ENCODE measurements at regions not wholly inside any gene's neighbourhood (a gene's known extent, or its start where the extent isn't known, plus 50 kb on each side); places are given as distances from the start of the nearest gene placed in this dataset.
"Not testable (repeated sequence)": the region's sequence is repeated elsewhere in the genome, so short reads cannot be mapped to it uniquely, and the experiment has no call there.

- Mint-ChIP-seq H3K4me1 (no peaks in the 10 kb centered on the region), H3K36me3 (no peaks in the 10 kb centered on the region), H3K9me3 (peaks cover 0 to 26% (median 7%) of the 10 kb centered on the region in 9 donors), H3K4me3 (no peak overlapping the region), H3K27ac (no peak overlapping the region), H3K27me3 (no peaks in the 10 kb centered on the region)
- ATAC-seq, result no peak
- DNase-seq, result no peak
- POLR2A ChIA-PET, result no interaction called here
These were observed 945.2 kb upstream of the C9orf72 start for GRCh38 chr9:28518439-28518838.

DNA sequence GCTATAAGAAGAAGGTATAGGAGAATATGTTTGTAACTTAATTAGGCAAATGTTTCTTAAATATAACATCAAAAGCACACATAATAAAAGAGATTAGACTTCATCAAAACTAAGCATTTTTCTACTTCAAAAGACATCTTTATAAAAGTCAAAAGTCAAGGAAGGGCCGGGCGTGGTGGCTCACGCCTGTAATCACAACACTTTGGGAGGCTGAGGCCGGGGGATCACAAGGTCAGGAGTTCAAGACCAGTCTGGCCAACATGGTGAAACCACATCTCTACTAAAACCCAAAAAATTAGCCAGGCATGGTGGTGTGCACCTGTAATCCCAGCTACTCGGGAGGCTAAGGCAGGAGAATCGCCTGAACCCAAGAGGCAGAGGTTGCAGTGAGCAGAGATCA lies 951.0 kb upstream of the C9orf72 start:
- POLR2A ChIA-PET, ATAC-seq, H3K27me3 Mint-ChIP-seq, H3K4me3 Mint-ChIP-seq, H3K4me1 Mint-ChIP-seq, H3K36me3 Mint-ChIP-seq, H3K27ac Mint-ChIP-seq, DNase-seq: not testable (repeated sequence)
- H3K9me3 Mint-ChIP-seq, result peaks cover 0 to 18% (median 5%) of the 10 kb centered on the region in 9 donors

GRCh38 chr9:28528049-28528448 lies 954.8 kb upstream of the C9orf72 start:
- DNase-seq, result no peak
- Mint-ChIP-seq H3K4me3 (no peak overlapping the region), H3K36me3 (no peaks in the 10 kb centered on the region), H3K27ac (no peak overlapping the region), H3K9me3 (peaks cover 0 to 9% (median 5%) of the 10 kb centered on the region in 9 donors), H3K27me3 (no peaks in the 10 kb centered on the region), H3K4me1 (no peaks in the 10 kb centered on the region)
- ATAC-seq, result no peak
- POLR2A ChIA-PET, result no interaction called here

DNA sequence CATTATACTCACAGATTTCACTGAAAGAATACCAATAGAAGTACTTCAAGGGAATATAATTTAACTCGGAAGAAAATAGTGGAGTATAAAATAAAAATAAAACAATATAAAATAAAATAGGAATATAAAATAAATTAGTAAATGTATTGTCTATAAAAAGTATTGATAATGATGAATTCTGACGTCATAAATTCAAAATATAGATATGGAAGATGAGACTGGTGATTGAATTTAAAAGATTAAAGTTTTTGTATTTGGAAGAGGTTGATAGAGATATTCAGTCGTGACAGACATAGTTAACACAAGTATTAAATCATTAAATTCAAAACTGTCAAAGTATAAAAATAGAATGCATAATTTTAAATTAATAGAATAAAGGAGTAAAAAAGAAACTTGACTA lies 964.9 kb upstream of the C9orf72 start:
- Mint-ChIP-seq H3K4me1 (no peaks in the 10 kb centered on the region), H3K4me3 (no peak overlapping the region), H3K9me3 (peaks cover 0 to 10% (median 3%) of the 10 kb centered on the region in 9 donors), H3K27me3 (no peaks in the 10 kb centered on the region), H3K36me3 (no peaks in the 10 kb centered on the region), H3K27ac (no peak overlapping the region)
- no peak for ATAC-seq
- POLR2A ChIA-PET, result no interaction called here
- DNase-seq, result no peak

- Mint-ChIP-seq H3K36me3 (no peaks in the 10 kb centered on the region), H3K4me1 (no peaks in the 10 kb centered on the region), H3K27ac (no peak overlapping the region), H3K27me3 (no peaks in the 10 kb centered on the region), H3K9me3 (peaks cover 0 to 10% (median 3%) of the 10 kb centered on the region in 9 donors), H3K4me3 (no peak overlapping the region)
- DNase-seq (no peak), ATAC-seq (no peak)
- POLR2A ChIA-PET, result no interaction called here
These were observed 966.3 kb upstream of the C9orf72 start for GRCh38 chr9:28539434-28540070.

DNA sequence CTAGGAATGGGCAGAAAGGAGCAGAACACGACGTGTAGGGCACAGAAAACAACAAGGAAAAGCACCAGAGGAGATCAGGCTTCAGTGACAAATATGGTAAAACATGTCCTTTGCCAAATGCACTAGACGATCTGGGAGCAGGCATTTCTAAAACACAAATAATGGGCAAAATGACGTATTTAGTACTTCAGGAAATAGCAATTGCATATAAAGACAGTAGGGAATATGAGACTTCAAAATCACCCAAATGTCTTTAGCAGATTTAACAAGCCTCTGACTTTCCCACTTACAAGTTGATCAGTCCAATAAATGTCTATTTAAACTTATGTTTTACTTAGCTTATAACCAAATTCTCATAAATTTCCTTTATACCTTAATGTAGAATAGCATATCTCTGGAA lies 969.6 kb upstream of the C9orf72 start:
- H3K27me3 Mint-ChIP-seq, result no peaks in the 10 kb centered on the region
- DNase-seq (no peak), ATAC-seq (no peak)
- no peak overlapping the region for H3K4me3 Mint-ChIP-seq
- POLR2A ChIA-PET, result no interaction called here
- H3K9me3 Mint-ChIP-seq, result peaks cover 0 to 20% (median 4%) of the 10 kb centered on the region in 9 donors
- H3K27ac Mint-ChIP-seq, result no peak overlapping the region
- H3K36me3 Mint-ChIP-seq, result no peaks in the 10 kb centered on the region
- H3K4me1 Mint-ChIP-seq, result no peaks in the 10 kb centered on the region

GRCh38 chr9:28547527-28547926 lies 974.2 kb upstream of the C9orf72 start:
- no peak overlapping the region for H3K27ac Mint-ChIP-seq
- no peaks in the 10 kb centered on the region for H3K27me3 Mint-ChIP-seq
- POLR2A ChIA-PET, result no interaction called here
- DNase-seq (no peak), ATAC-seq (no peak)
- H3K4me1 Mint-ChIP-seq, result no peaks in the 10 kb centered on the region
- H3K9me3 Mint-ChIP-seq, result peaks cover 2 to 30% (median 10%) of the 10 kb centered on the region in 9 donors
- H3K4me3 Mint-ChIP-seq, result no peak overlapping the region
- no peaks in the 10 kb centered on the region for H3K36me3 Mint-ChIP-seq

GRCh38 chr9:28563291-28563934 lies 990.1 kb upstream of the C9orf72 start:
- H3K27ac Mint-ChIP-seq, result no peak overlapping the region
- POLR2A ChIA-PET, result no interaction called here
- H3K9me3 Mint-ChIP-seq, result peaks cover under 1 to 14% (median 6%) of the 10 kb centered on the region in 9 donors
- DNase-seq (no peak), ATAC-seq (no peak)
- H3K27me3 Mint-ChIP-seq, result no peaks in the 10 kb centered on the region
- H3K4me3 Mint-ChIP-seq, result no peak overlapping the region
- no peaks in the 10 kb centered on the region for H3K4me1 Mint-ChIP-seq
- H3K36me3 Mint-ChIP-seq, result no peaks in the 10 kb centered on the region

- POLR2A ChIA-PET, result no interaction called here
- no peak for ATAC-seq
- Mint-ChIP-seq H3K9me3 (peaks cover 0 to 15% (median 9%) of the 10 kb centered on the region in 9 donors), H3K27ac (no peak overlapping the region), H3K4me3 (no peak overlapping the region), H3K27me3 (no peaks in the 10 kb centered on the region), H3K36me3 (no peaks in the 10 kb centered on the region), H3K4me1 (no peaks in the 10 kb centered on the region)
- no peak for DNase-seq
These were observed 1010.6 kb upstream of the C9orf72 start for GRCh38 chr9:28583832-28584231.

DNA sequence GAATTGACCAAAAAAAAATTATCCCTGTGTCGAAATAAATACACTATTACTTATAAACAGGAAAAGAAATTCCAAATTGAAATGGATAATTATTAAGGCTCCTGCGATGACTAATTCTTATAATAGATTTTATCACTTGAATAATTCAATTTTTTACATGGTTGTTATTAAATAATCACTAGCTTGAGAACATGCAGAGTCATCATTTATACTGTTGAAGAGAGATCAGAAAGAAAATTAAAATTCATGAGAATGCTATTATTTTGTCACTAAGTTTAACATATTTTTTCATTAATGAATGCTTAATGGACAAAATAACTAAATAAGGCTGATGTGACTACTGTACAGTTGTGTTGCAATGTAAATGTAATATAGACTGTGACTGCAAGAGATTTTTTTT lies 1011.3 kb upstream of the C9orf72 start:
- H3K27ac Mint-ChIP-seq, result no peak overlapping the region
- no peaks in the 10 kb centered on the region for H3K27me3 Mint-ChIP-seq
- DNase-seq, result no peak
- H3K36me3 Mint-ChIP-seq, result no peaks in the 10 kb centered on the region
- no peaks in the 10 kb centered on the region for H3K4me1 Mint-ChIP-seq
- H3K9me3 Mint-ChIP-seq, result peaks cover 0 to 15% (median 10%) of the 10 kb centered on the region in 9 donors
- POLR2A ChIA-PET, result no interaction called here
- no peak overlapping the region for H3K4me3 Mint-ChIP-seq
- ATAC-seq, result no peak

- no peaks in the 10 kb centered on the region for H3K4me1 Mint-ChIP-seq
- POLR2A ChIA-PET, result no interaction called here
- ATAC-seq (no peak), DNase-seq (no peak)
- H3K36me3 Mint-ChIP-seq, result no peaks in the 10 kb centered on the region
- H3K27ac Mint-ChIP-seq, result no peak overlapping the region
- H3K9me3 Mint-ChIP-seq, result peaks cover 3 to 15% (median 10%) of the 10 kb centered on the region in 9 donors
- H3K27me3 Mint-ChIP-seq, result no peaks in the 10 kb centered on the region
- no peak overlapping the region for H3K4me3 Mint-ChIP-seq
These were observed 1013.8 kb upstream of the C9orf72 start for GRCh38 chr9:28587052-28587451.

DNA sequence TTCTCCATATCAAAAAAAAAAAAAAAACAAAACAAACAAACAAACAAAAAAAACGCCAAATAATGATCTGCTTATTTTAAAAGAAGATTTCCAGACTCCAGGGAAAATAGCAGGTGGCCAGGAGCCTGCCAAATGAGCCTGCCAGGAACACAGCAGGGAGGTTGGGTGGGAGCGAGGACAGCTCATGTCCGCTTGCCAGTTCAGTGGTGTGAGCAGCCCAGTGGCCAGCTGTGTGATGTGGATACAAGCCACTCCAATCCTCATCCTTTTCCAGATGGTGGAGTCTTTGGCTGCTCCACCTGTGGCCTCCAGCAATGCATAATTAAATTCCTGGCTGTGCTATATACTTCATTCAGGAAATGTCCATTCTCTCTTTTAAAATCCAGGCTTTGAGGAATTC lies 1025.1 kb upstream of the C9orf72 start:
- Mint-ChIP-seq H3K4me1 (no peaks in the 10 kb centered on the region), H3K27ac (no peak overlapping the region), H3K27me3 (no peaks in the 10 kb centered on the region), H3K36me3 (no peaks in the 10 kb centered on the region), H3K4me3 (no peak overlapping the region), H3K9me3 (peaks cover 0 to 7% (median 0%) of the 10 kb centered on the region in 9 donors)
- DNase-seq (no peak), ATAC-seq (no peak)
- POLR2A ChIA-PET, result no interaction called here

DNA sequence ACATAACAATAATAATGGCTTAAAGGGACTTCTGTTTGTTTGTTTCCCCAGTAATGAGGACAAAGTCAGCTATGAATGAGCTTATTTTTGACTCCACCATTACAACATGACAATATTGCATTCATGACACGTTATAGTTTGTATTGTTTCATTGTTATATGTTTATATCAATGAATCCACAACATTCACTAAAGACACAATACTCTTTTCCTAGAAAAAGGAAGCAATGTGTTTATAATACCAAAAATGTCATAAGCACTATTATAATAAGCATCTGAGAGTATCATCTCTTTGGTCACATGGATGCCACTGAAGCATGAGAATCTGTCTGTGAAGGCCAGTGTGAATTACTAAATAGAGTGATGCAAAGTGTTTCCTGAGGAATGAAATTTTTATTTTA lies 1026.9 kb upstream of the C9orf72 start:
- ATAC-seq, result no peak
- H3K4me1 Mint-ChIP-seq, result no peaks in the 10 kb centered on the region

GRCh38 chr9:28607843-28608242 lies 1034.6 kb upstream of the C9orf72 start:
- no peak overlapping the region for H3K4me3 Mint-ChIP-seq
- DNase-seq, result no peak
- H3K4me1 Mint-ChIP-seq, result no peaks in the 10 kb centered on the region
- H3K27ac Mint-ChIP-seq, result no peak overlapping the region
- POLR2A ChIA-PET, result no interaction called here
- peaks cover 0 to 7% (median 0%) of the 10 kb centered on the region in 9 donors for H3K9me3 Mint-ChIP-seq
- ATAC-seq, result no peak
- no peaks in the 10 kb centered on the region for H3K27me3 Mint-ChIP-seq
- no peaks in the 10 kb centered on the region for H3K36me3 Mint-ChIP-seq

More for the DNA sequence above, 1026.9 kb upstream of the C9orf72 start:
- Mint-ChIP-seq H3K27ac (no peak overlapping the region), H3K27me3 (no peaks in the 10 kb centered on the region), H3K4me3 (no peak overlapping the region), H3K9me3 (peaks cover 0 to 6% (median 0%) of the 10 kb centered on the region in 9 donors), H3K36me3 (no peaks in the 10 kb centered on the region)
- POLR2A ChIA-PET, result no interaction called here
- no peak for DNase-seq

Measured in naive thymus-derived CD8-positive, alpha-beta T cell (primary cell).